WTC11 (cell line): ENCODE measurements at regions not wholly inside any gene's neighbourhood (a gene's known extent, or its start where the extent isn't known, plus 50 kb on each side); places are given as distances from the start of the nearest gene placed in this dataset.

Experiments
- ATAC-seq: fragments of 200-7000 bp; cut with Tn5 transposase; 2 replicates; pipeline ENCODE4 v1.10.0; 2021; ENCODE audit warnings: mild to moderate bottlenecking, moderate library complexity
- CTCF ChIA-PET: fragments of 300-600 bp; sonication (Branson Sonifier 250); formaldehyde crosslinking; loops from one replicate; lab custom pipeline; 2021; ENCODE audit warnings: antibody characterized with exemption; lab: Charles Lee
- POLR2A ChIA-PET: fragments of 350-600 bp; sonication (Branson Sonifier 250); formaldehyde crosslinking; loops from one replicate; lab custom pipeline; 2021; ENCODE audit warnings: antibody characterized with exemption; lab: Charles Lee
- DNase-seq: peaks from one replicate; pipeline ENCODE4 v3.0.0; 2021; ENCODE audit warnings: low spot score
- H3K27ac Mint-ChIP-seq: 2 replicates; pipeline ENCODE4 v1.8.0; 2021; ENCODE audit warnings: mixed read lengths
- H3K27me3 Mint-ChIP-seq: 2 replicates; pipeline ENCODE4 v1.8.0; 2021; ENCODE audit warnings: low read depth, mild to moderate bottlenecking, moderate library complexity, mixed read lengths
- H3K36me3 Mint-ChIP-seq: 2 replicates; pipeline ENCODE4 v1.8.0; 2021; ENCODE audit warnings: mixed read lengths
- H3K4me1 Mint-ChIP-seq: 2 replicates; pipeline ENCODE4 v1.8.0; 2022; ENCODE audit warnings: mixed read lengths
- H3K4me3 Mint-ChIP-seq: 2 replicates; pipeline ENCODE4 v1.8.0; 2021; ENCODE audit warnings: mild to moderate bottlenecking, moderate library complexity, mixed read lengths
- H3K9me3 Mint-ChIP-seq: 2 replicates; pipeline ENCODE4 v1.8.0; 2021; ENCODE audit warnings: mixed read lengths
- ATF1 ChIP-seq: sonication (generic); formaldehyde crosslinking; IDR thresholded peaks from 2 replicates; pipeline ENCODE4 v1.8.1; 2023; ENCODE audit warnings: mild to moderate bottlenecking, moderate library complexity, missing genetic modification reagents
- ELF4 ChIP-seq: sonication (generic); formaldehyde crosslinking; IDR thresholded peaks from 2 replicates; pipeline ENCODE4 v1.8.1; 2022; ENCODE audit warnings: low read depth, mild to moderate bottlenecking, moderate library complexity, missing genetic modification reagents
- EMX1 ChIP-seq: fragments of 250-450 bp; sonication (Bioruptor Pico); IDR thresholded peaks from 2 replicates; pipeline ENCODE4 v1.8.0; 2021; ENCODE audit warnings: mild to moderate bottlenecking
- ETV6 ChIP-seq: sonication (generic); formaldehyde crosslinking; IDR thresholded peaks from 2 replicates; pipeline ENCODE4 v1.8.1; 2022; ENCODE audit warnings: mild to moderate bottlenecking, missing genetic modification reagents
- FOXJ3 ChIP-seq: sonication (generic); formaldehyde crosslinking; IDR thresholded peaks from 2 replicates; pipeline ENCODE4 v1.9.0; 2021; ENCODE audit warnings: missing genetic modification reagents, mild to moderate bottlenecking, borderline replicate concordance
- FOXP1 ChIP-seq: sonication (generic); formaldehyde crosslinking; IDR thresholded peaks from 2 replicates; pipeline ENCODE4 v1.8.0; 2022; ENCODE audit warnings: missing genetic modification reagents, mild to moderate bottlenecking, moderate library complexity, borderline replicate concordance
- JAZF1 ChIP-seq: fragments of 250-450 bp; sonication (Bioruptor Pico); IDR thresholded peaks from 2 replicates; pipeline ENCODE4 v1.9.0; 2021; ENCODE audit warnings: moderate library complexity, mild to moderate bottlenecking, inconsistent platforms
- JUN ChIP-seq: sonication (generic); formaldehyde crosslinking; IDR thresholded peaks from 2 replicates; pipeline ENCODE4 v1.8.0; 2023; ENCODE audit warnings: mild to moderate bottlenecking, missing genetic modification reagents
- KAT7 ChIP-seq: sonication (generic); formaldehyde crosslinking; IDR thresholded peaks from 2 replicates; pipeline ENCODE4 v1.8.1; 2023; ENCODE audit warnings: missing genetic modification reagents, mild to moderate bottlenecking, borderline replicate concordance
- NFYB ChIP-seq: sonication (generic); formaldehyde crosslinking; conservative IDR thresholded peaks from 2 replicates; pipeline ENCODE4 v1.8.0; 2022; ENCODE audit warnings: low read depth, missing genetic modification reagents
- NR3C1 ChIP-seq: sonication (generic); formaldehyde crosslinking; conservative IDR thresholded peaks from 2 replicates; pipeline ENCODE4 v1.8.1; 2023; ENCODE audit warnings: low read depth, mild to moderate bottlenecking, missing genetic modification reagents
- OVOL2 ChIP-seq: fragments of 250-450 bp; sonication (Bioruptor Pico); IDR thresholded peaks from 2 replicates; pipeline ENCODE4 v1.9.0; 2021; ENCODE audit warnings: mild to moderate bottlenecking, borderline replicate concordance
- PRRX2 ChIP-seq: fragments of 250-450 bp; sonication (Bioruptor Pico); IDR thresholded peaks from 2 replicates; pipeline ENCODE4 v1.8.0; 2021; ENCODE audit warnings: mild to moderate bottlenecking
- SOX15 ChIP-seq: fragments of 250-450 bp; sonication (Bioruptor Pico); IDR thresholded peaks from 2 replicates; pipeline ENCODE4 v1.9.0; 2021; ENCODE audit warnings: mild to moderate bottlenecking
- TP53 ChIP-seq: sonication (generic); formaldehyde crosslinking; IDR thresholded peaks from 2 replicates; pipeline ENCODE4 v1.8.1; 2023; ENCODE audit warnings: mild to moderate bottlenecking, missing genetic modification reagents
- ZNF138 ChIP-seq: sonication (generic); formaldehyde crosslinking; conservative IDR thresholded peaks from 2 replicates; pipeline ENCODE4 v1.8.1; 2022; ENCODE audit warnings: mild to moderate bottlenecking, moderate library complexity, missing genetic modification reagents
- ZNF219 ChIP-seq: sonication (generic); formaldehyde crosslinking; IDR thresholded peaks from 2 replicates; pipeline ENCODE4 v1.8.0; 2023; ENCODE audit warnings: missing genetic modification reagents, mild to moderate bottlenecking, borderline replicate concordance
- ZNF263 ChIP-seq: sonication (generic); formaldehyde crosslinking; IDR thresholded peaks from 2 replicates; pipeline ENCODE4 v1.8.1; 2022; ENCODE audit warnings: low read depth, mild to moderate bottlenecking, moderate library complexity, missing genetic modification reagents
- ZNF317 ChIP-seq: sonication (generic); formaldehyde crosslinking; IDR thresholded peaks from 2 replicates; pipeline ENCODE4 v1.8.1; 2023; ENCODE audit warnings: low read depth, mild to moderate bottlenecking, moderate library complexity, missing genetic modification reagents, borderline replicate concordance
- ZNF416 ChIP-seq: fragments of 250-450 bp; sonication (Bioruptor Pico); IDR thresholded peaks from 2 replicates; pipeline ENCODE4 v1.9.0; 2021; ENCODE audit warnings: mild to moderate bottlenecking, inconsistent platforms
- ZNF423 ChIP-seq: fragments of 250-450 bp; sonication (Bioruptor Pico); IDR thresholded peaks from 2 replicates; pipeline ENCODE4 v2.1.2; 2022; ENCODE audit warnings: mild to moderate bottlenecking, moderate library complexity
- TF ChIP-seq, protein P1 (sequence below): sonication (generic); formaldehyde crosslinking; IDR thresholded peaks from 2 replicates; pipeline ENCODE4 v1.8.0; 2022; ENCODE audit warnings: mild to moderate bottlenecking, missing genetic modification reagents
- TF ChIP-seq, protein P2 (sequence below): sonication (generic); formaldehyde crosslinking; IDR thresholded peaks from 2 replicates; pipeline ENCODE4 v1.8.1; 2023; ENCODE audit warnings: mild to moderate bottlenecking, missing genetic modification reagents
- TF ChIP-seq, protein P3 (sequence below): sonication (generic); formaldehyde crosslinking; conservative IDR thresholded peaks from 2 replicates; pipeline ENCODE4 v1.8.1; 2022; ENCODE audit warnings: mild to moderate bottlenecking, missing genetic modification reagents
- TF ChIP-seq, protein P4 (sequence below): sonication (generic); formaldehyde crosslinking; IDR thresholded peaks from 2 replicates; pipeline ENCODE4 v1.8.0; 2022; ENCODE audit warnings: mild to moderate bottlenecking, missing genetic modification reagents

DNA sequence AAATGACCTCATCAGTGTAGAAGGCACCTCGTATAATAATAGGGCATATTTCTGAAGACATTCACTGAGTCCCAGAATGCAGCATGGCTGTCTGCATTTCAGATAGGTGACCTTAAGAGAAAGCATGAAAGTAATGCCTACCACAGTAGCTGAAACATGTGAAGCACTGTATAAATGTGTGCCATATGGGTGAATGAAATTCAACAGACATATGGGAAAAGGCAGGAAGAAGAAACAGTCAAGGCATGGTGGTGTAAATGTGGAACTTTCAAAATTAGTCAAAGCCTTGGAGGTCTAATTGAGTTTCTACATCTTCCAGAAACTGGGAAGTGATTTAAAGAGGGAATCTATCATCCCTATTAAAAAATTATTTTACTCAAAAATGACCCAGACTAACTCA lies 698.2 kb upstream of the GOT2 start:
- ChIA-PET POLR2A (no interaction called here), CTCF (no interaction called here)
- no peak for TF ChIP-seq PRRX2 (CRISPR knock-in tag)
- TF ChIP-seq, protein P1, sequence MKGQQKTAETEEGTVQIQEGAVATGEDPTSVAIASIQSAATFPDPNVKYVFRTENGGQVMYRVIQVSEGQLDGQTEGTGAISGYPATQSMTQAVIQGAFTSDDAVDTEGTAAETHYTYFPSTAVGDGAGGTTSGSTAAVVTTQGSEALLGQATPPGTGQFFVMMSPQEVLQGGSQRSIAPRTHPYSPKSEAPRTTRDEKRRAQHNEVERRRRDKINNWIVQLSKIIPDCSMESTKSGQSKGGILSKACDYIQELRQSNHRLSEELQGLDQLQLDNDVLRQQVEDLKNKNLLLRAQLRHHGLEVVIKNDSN (CRISPR knock-in tag) = no peak
- TF ChIP-seq, protein P2, sequence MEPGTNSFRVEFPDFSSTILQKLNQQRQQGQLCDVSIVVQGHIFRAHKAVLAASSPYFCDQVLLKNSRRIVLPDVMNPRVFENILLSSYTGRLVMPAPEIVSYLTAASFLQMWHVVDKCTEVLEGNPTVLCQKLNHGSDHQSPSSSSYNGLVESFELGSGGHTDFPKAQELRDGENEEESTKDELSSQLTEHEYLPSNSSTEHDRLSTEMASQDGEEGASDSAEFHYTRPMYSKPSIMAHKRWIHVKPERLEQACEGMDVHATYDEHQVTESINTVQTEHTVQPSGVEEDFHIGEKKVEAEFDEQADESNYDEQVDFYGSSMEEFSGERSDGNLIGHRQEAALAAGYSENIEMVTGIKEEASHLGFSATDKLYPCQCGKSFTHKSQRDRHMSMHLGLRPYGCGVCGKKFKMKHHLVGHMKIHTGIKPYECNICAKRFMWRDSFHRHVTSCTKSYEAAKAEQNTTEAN (CRISPR knock-in tag) = no peak
- no peak for TF ChIP-seq ZNF423 (CRISPR knock-in tag)
- no peak for TF ChIP-seq TP53 (CRISPR knock-in tag)
- TF ChIP-seq JUN (CRISPR knock-in tag) = no peak
- TF ChIP-seq ZNF138 (CRISPR knock-in tag) = no peak
- no peak for TF ChIP-seq NFYB (CRISPR knock-in tag)
- TF ChIP-seq NR3C1 (CRISPR knock-in tag) = no peak
- TF ChIP-seq ATF1 = no peak
- no peak for TF ChIP-seq ELF4 (CRISPR knock-in tag)
- no peak for TF ChIP-seq KAT7 (CRISPR knock-in tag)
- no peak for TF ChIP-seq ETV6 (CRISPR knock-in tag)
- TF ChIP-seq FOXJ3 (CRISPR knock-in tag) = no peak
- TF ChIP-seq ZNF263 = no peak
- TF ChIP-seq EMX1 (CRISPR knock-in tag) = no peak
- TF ChIP-seq, protein P3, sequence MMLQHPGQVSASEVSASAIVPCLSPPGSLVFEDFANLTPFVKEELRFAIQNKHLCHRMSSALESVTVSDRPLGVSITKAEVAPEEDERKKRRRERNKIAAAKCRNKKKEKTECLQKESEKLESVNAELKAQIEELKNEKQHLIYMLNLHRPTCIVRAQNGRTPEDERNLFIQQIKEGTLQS (CRISPR knock-in tag) = no peak
- H3K27me3 Mint-ChIP-seq = no peaks in the 10 kb centered on the region
- H3K36me3 Mint-ChIP-seq = no peaks in the 10 kb centered on the region
- no peak for DNase-seq
- H3K4me1 Mint-ChIP-seq = no peaks in the 10 kb centered on the region
- no peak overlapping the region for H3K4me3 Mint-ChIP-seq
- no peak overlapping the region for H3K27ac Mint-ChIP-seq
- H3K9me3 Mint-ChIP-seq = peaks cover 4% of the 10 kb centered on the region; the same call in 1 of the 2 replicates
- ATAC-seq = no peak

DNA sequence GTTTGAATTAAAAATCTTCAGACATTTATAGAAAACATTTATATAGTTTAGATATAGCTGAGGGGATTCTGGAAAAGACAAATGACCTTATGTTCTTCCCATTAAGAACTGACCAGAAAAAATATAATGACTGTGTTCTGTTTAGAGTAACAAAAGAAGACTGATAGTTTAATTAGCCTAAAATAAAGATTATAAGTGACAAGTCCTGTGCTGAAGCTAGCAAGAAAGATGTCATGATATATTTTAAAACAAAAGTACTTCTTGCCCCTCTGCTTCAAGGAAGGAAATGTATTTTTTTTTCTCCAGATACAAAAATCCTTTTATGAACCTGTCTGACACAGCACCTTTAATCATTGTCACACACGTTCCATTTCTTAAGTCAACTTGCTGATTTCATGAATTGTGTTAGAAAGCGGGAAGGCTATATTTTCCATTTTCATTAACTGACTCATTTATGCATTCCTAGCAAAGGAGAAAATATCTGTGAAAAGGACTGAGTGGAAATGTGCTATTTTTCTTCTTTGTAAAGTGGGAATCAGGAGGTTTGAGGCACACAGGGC lies 690.7 kb upstream of the GOT2 start:
- H3K4me3 Mint-ChIP-seq = no peak overlapping the region
- no peak overlapping the region for H3K27ac Mint-ChIP-seq

More for the DNA sequence above, 690.7 kb upstream of the GOT2 start:
- no peaks in the 10 kb centered on the region for H3K4me1 Mint-ChIP-seq
- H3K36me3 Mint-ChIP-seq = no peaks in the 10 kb centered on the region
- ChIA-PET CTCF (no interaction called here), POLR2A (no interaction called here)
- ATAC-seq = no peak
- H3K9me3 Mint-ChIP-seq = peaks cover 18% of the 10 kb centered on the region
- no peaks in the 10 kb centered on the region for H3K27me3 Mint-ChIP-seq
- no peak for TF ChIP-seq ZNF219 (CRISPR knock-in tag)
- no peak for TF ChIP-seq ETV6 (CRISPR knock-in tag)
- TF ChIP-seq ZNF317 (CRISPR knock-in tag) = no peak
- no peak for TF ChIP-seq SOX15 (CRISPR knock-in tag)
- TF ChIP-seq, protein P4, sequence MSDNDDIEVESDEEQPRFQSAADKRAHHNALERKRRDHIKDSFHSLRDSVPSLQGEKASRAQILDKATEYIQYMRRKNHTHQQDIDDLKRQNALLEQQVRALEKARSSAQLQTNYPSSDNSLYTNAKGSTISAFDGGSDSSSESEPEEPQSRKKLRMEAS (CRISPR knock-in tag) = no peak
- TF ChIP-seq JAZF1 = no peak
- TF ChIP-seq TP53 (CRISPR knock-in tag) = no peak
- no peak for TF ChIP-seq KAT7 (CRISPR knock-in tag)
- no peak for TF ChIP-seq ZNF423 (CRISPR knock-in tag)
- TF ChIP-seq, protein P2 (CRISPR knock-in tag) = no peak
- no peak for TF ChIP-seq FOXP1 (CRISPR knock-in tag)
- TF ChIP-seq OVOL2 = no peak
- TF ChIP-seq ZNF416 (CRISPR knock-in tag) = no peak
- TF ChIP-seq, all 79 proteins: peak for 0
- DNase-seq = no peak
